Skeletal muscle tissue (tissue), 3 donors: ENCODE measurements at regions not wholly inside any gene's neighbourhood (a gene's known extent, or its start where the extent isn't known, plus 50 kb on each side); places are given as distances from the start of the nearest gene placed in this dataset.

Experiments used
- H3K27ac ChIP-seq: one replicate; pipeline ENCODE4 v1.7.0; 2013; ENCODE audit warnings: mild to moderate bottlenecking, low read depth, low read length, inconsistent platforms
- H3K27me3 ChIP-seq, 3 donors: one replicate each; pipeline ENCODE4 v1.7.0; 2013; ENCODE audit warnings: low read length in 3 of 3; ENCODE audit not compliant: control insufficient read depth in 3 of 3, insufficient read depth in 3 of 3
- H3K36me3 ChIP-seq, 3 donors: one replicate each; pipeline ENCODE4 v1.7.0; 2013; ENCODE audit warnings: low read length in 3 of 3; ENCODE audit not compliant: control insufficient read depth in 3 of 3, insufficient read depth in 3 of 3
- H3K4me1 ChIP-seq, 3 donors: one replicate each; pipeline ENCODE4 v1.7.0; 2013; ENCODE audit warnings: low read length in 3 of 3, mild to moderate bottlenecking in 3 of 3; ENCODE audit not compliant: control insufficient read depth in 3 of 3, insufficient read depth in 3 of 3
- H3K4me3 ChIP-seq, 3 donors: one replicate each; pipeline ENCODE4 v1.7.0; 2013; ENCODE audit warnings: low read length in 3 of 3
- H3K9ac ChIP-seq, 3 donors: one replicate each; pipeline ENCODE4 v1.7.0; 2013; ENCODE audit warnings: low read length in 3 of 3, mild to moderate bottlenecking in 3 of 3, moderate library complexity in 2 of 3, low read depth in 1 of 3
- H3K9me3 ChIP-seq, 3 donors: one replicate each; pipeline ENCODE4 v1.7.0; 2013; ENCODE audit warnings: low read length in 3 of 3; ENCODE audit not compliant: control insufficient read depth in 3 of 3
- donor health status: Osteomylitis.

DNA sequence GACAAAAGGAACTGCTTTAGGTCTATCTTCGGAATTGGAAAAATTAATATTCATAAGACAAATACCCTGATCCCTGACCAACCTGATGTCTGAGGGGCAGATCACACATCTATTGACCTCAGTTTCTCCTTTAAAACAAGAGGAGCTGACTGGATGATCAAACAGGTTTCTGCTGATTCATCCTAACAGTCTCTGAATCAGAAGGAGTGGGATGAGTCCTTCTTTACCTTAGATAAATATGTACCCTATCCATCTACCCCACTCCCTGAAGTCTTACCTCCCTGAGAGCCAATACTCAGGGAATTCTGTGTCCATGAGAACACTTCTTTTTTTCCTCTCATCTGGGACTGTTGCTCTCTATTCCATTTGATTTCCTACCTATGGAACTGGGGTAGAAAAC is 80.3 kb upstream of the CRHR1 start:
- peaks cover 4 to 37% (median 29%) of the 10 kb centered on the region in 3 donors for H3K27me3 ChIP-seq
- H3K36me3 ChIP-seq = no peaks in the 10 kb centered on the region
- H3K9ac ChIP-seq = no peak overlapping the region
- H3K27ac ChIP-seq = no peak overlapping the region
- no peaks in the 10 kb centered on the region for H3K9me3 ChIP-seq
- H3K4me3 ChIP-seq = no peak overlapping the region
- no peaks in the 10 kb centered on the region for H3K4me1 ChIP-seq

DNA sequence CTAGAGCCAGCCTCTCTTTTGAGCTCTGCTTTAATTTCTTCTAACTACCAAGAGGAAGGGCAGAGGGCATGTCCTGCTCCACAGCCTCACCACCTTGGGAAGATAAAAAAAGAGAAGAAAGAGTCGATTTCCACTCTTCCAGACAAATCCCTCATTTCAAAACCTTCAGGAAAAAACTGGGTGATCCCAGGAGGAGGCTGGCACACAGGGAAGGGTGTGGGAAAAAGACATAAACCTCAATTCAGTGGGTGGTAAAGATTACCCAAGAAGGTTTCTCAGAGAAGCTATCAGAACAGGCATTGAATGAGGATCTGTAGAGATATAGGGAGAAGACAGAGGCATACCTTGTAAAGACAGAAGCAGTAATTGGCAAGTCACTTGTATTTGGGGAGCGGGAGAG is 79.9 kb upstream of the CRHR1 start:
- Histone ChIP-seq H3K27me3 (peaks cover 4 to 37% (median 29%) of the 10 kb centered on the region in 3 donors), H3K36me3 (no peaks in the 10 kb centered on the region), H3K4me3 (no peak overlapping the region), H3K9ac (no peak overlapping the region), H3K27ac (no peak overlapping the region), H3K4me1 (no peaks in the 10 kb centered on the region), H3K9me3 (no peaks in the 10 kb centered on the region)

GRCh38 chr17:45705123-45706009 is 78.8 kb upstream of the CRHR1 start:
- H3K27ac ChIP-seq = no peak overlapping the region
- no peak overlapping the region for H3K9ac ChIP-seq
- no peak overlapping the region for H3K4me3 ChIP-seq
- no peaks in the 10 kb centered on the region for H3K36me3 ChIP-seq
- H3K27me3 ChIP-seq = peaks cover 6 to 32% (median 23%) of the 10 kb centered on the region in 3 donors
- no peaks in the 10 kb centered on the region for H3K4me1 ChIP-seq
- no peaks in the 10 kb centered on the region for H3K9me3 ChIP-seq

GRCh38 chr17:45706033-45706432 is 78.1 kb upstream of the CRHR1 start:
- no peak overlapping the region for H3K4me3 ChIP-seq
- no peak overlapping the region for H3K9ac ChIP-seq
- H3K36me3 ChIP-seq = no peaks in the 10 kb centered on the region
- H3K4me1 ChIP-seq = no peaks in the 10 kb centered on the region
- peaks cover 6 to 28% (median 21%) of the 10 kb centered on the region in 3 donors for H3K27me3 ChIP-seq
- no peaks in the 10 kb centered on the region for H3K9me3 ChIP-seq
- H3K27ac ChIP-seq = no peak overlapping the region

DNA sequence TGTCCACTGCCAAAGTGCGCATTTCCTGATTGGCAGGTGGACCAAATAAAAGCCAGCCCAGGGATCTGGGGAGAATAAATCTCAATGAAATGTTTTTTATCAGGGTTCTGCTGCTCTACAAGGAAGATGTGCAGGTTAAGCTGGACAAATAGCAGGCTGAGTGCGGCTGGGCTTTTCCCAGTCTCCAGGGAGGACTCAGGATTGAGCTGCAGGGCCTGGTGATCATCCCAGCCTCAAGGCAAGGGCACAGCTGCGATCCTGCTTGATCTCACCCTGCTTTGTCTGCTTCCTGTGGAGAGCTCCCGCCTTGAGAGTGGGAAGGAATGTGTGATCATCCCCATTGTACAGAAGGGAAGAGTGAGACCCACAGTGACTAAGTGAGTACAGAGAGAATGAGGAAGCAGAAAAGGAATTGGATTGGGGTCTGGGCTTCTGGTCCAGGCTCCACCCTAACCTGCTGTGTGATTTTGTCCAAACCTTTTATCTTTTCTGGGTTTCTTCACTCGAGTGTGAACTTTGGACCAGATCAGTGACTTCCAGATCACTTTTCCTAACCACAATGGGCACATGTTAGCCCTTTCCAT is 75.3 kb upstream of the CRHR1 start:
- H3K4me1 ChIP-seq = no peaks in the 10 kb centered on the region
- H3K27me3 ChIP-seq = peaks cover 2 to 26% (median 16%) of the 10 kb centered on the region in 3 donors
- H3K4me3 ChIP-seq = no peak overlapping the region
- no peak overlapping the region for H3K9ac ChIP-seq
- no peaks in the 10 kb centered on the region for H3K36me3 ChIP-seq
- no peaks in the 10 kb centered on the region for H3K9me3 ChIP-seq
- H3K27ac ChIP-seq = no peak overlapping the region

DNA sequence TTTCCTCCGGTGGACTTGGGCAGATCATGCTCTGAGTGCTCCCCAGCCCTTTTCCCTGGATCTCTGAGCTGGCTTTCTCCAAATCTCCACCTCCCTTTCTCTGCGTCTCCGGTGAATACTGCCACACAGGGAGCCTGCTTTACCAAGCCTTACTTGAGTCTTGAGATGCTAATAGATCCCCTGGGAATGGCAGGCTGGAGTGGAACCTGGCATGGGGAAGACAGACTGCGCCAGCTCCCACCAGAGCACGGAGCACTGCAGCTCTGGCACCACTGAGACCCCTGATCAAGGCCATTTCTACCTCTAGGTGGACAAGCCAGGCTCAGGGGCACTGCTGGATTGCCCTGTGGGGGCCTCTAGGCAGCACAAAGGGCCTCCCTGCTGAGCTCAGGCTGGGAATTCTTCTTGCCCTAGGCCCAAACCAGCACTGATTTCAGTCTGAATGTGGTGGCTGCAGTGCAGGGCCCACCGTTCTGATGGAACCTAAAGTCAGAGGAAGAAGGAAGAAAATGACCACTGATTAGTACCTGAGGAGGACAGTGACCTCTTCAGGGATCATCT is 74.3 kb upstream of the CRHR1 start:
- H3K27me3 ChIP-seq = peaks cover 2 to 26% (median 15%) of the 10 kb centered on the region in 3 donors
- H3K9ac ChIP-seq = no peak overlapping the region
- no peak overlapping the region for H3K4me3 ChIP-seq
- no peaks in the 10 kb centered on the region for H3K4me1 ChIP-seq
- H3K27ac ChIP-seq = no peak overlapping the region
- H3K36me3 ChIP-seq = no peaks in the 10 kb centered on the region
- H3K9me3 ChIP-seq = no peaks in the 10 kb centered on the region

DNA sequence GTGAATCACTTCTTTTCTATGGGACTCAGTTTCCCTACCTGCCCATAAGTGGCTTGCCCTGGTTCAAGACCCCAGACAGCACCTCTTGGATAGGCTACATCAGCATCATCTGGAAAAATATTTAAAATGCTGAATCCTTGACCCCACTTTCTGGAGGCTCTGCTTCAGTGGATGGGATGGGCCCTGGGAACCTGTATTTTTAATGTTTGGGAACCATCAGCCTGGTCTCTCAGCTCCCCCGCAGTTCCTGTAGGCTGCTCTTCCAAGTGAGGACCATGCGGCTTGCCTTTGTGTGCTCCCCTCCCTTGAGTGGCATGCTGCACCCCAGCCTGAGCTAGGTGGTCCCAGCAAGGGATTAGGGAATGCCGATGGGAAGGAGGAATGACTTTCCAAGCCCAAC is 68.3 kb upstream of the CRHR1 start:
- H3K4me3 ChIP-seq = no peak overlapping the region
- H3K36me3 ChIP-seq = no peaks in the 10 kb centered on the region
- no peaks in the 10 kb centered on the region for H3K9me3 ChIP-seq
- H3K27ac ChIP-seq = no peak overlapping the region
- peaks cover 0 to 8% (median 6%) of the 10 kb centered on the region in 3 donors for H3K4me1 ChIP-seq
- H3K27me3 ChIP-seq = peaks cover 6 to 25% (median 18%) of the 10 kb centered on the region in 3 donors
- H3K9ac ChIP-seq = no peak overlapping the region

DNA sequence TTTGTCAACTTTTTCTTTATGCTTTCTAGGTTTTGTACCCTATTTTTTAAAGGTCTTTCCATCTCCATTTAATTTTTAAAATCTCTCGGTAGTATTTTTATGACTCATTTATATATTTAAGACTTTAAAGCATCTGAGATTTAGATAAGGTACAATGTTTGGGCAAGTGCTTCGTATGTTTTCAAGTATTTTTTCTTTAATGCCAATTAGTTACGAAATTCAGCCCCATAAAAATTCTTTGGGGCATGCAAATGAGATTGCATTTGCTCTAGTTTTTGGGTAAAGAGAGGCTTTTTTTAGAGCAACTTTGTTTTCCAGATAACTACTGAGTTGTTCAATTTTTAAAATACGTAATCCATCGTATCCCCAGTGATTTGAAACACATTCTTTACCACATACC is 65.3 kb upstream of the CRHR1 start:
- H3K9me3 ChIP-seq = no peaks in the 10 kb centered on the region

GRCh38 chr17:45719335-45720071 is 64.6 kb upstream of the CRHR1 start:
- H3K9ac ChIP-seq = peak overlapping the region in 1 of 3 donors; percentile 43
- H3K27ac ChIP-seq = no peak overlapping the region
- H3K9me3 ChIP-seq = no peaks in the 10 kb centered on the region
- no peaks in the 10 kb centered on the region for H3K36me3 ChIP-seq
- H3K4me3 ChIP-seq = no peak overlapping the region
- peaks cover 0 to 8% (median 6%) of the 10 kb centered on the region in 3 donors for H3K4me1 ChIP-seq
- peaks cover 6 to 18% (median 15%) of the 10 kb centered on the region in 3 donors for H3K27me3 ChIP-seq

More for the DNA sequence above, 65.3 kb upstream of the CRHR1 start:
- Histone ChIP-seq H3K36me3 (no peaks in the 10 kb centered on the region), H3K27ac (no peak overlapping the region), H3K9ac (no peak overlapping the region), H3K4me3 (no peak overlapping the region), H3K27me3 (peaks cover 6 to 18% (median 15%) of the 10 kb centered on the region in 3 donors), H3K4me1 (peaks cover 0 to 8% (median 6%) of the 10 kb centered on the region in 3 donors)
